HEK293 (cell line): ENCODE measurements at regions not wholly inside any gene's neighbourhood (a gene's known extent, or its start where the extent isn't known, plus 50 kb on each side); places are given as distances from the start of the nearest gene placed in this dataset.

Source experiments
- CTCF ChIA-PET: fragments of 350-600 bp; formaldehyde crosslinking; extraction: SDS; loops from one replicate; lab custom pipeline; 2021; ENCODE audit warnings: antibody characterized with exemption; lab: Yijun Ruan, JAX
- POLR2A ChIA-PET: fragments of 300-600 bp; formaldehyde crosslinking; extraction: SDS; loops from one replicate; lab custom pipeline; 2020; ENCODE audit warnings: antibody characterized with exemption, inconsistent platforms; lab: Yijun Ruan, JAX
- H3K27ac ChIP-seq: fragments of 200-500 bp; sonication (Bioruptor generic); 2 replicates; pipeline ENCODE4 v1.5.1; 2014; ENCODE audit warnings: low read depth, low read length, control low read depth, inconsistent platforms; ENCODE audit errors: extremely low read depth
- H3K36me3 ChIP-seq, 2 experiments: fragments of 200-500 bp in 1 of 2; sonication (Bioruptor generic) in 1 of 2; 1 replicate in 1 of 2; 2 replicates in 1 of 2; pipeline ENCODE4 v1.5.1; 2014 to 2017; ENCODE audit warnings: inconsistent platforms in 2 of 2, low read length in 2 of 2; ENCODE audit not compliant: control insufficient read depth in 2 of 2, insufficient read depth in 1 of 2
- H3K4me1 ChIP-seq: fragments of 200-500 bp; sonication (Bioruptor generic); 2 replicates; pipeline ENCODE4 v1.5.1; 2014; ENCODE audit warnings: mild to moderate bottlenecking, low read length, inconsistent platforms; ENCODE audit not compliant: control insufficient read depth, insufficient read depth
- H3K4me3 ChIP-seq: 2 replicates; pipeline ENCODE4 v1.5.1; 2011; ENCODE audit warnings: low read depth, mild to moderate bottlenecking, control low read depth, low read length, moderate library complexity
- H3K9me3 ChIP-seq: fragments of 200-500 bp; sonication (Bioruptor generic); 2 replicates; pipeline ENCODE4 v1.5.1; 2014; ENCODE audit warnings: low read depth, low read length, inconsistent platforms; ENCODE audit not compliant: control insufficient read depth, insufficient read depth
- ATF2 ChIP-seq: fragments of 450-650 bp; formaldehyde crosslinking; IDR thresholded peaks from 2 replicates; pipeline ENCODE4 v1.5.1; 2016; ENCODE audit warnings: missing biosample characterization, missing genetic modification characterization, low read depth
- EGR2 ChIP-seq: fragments of 450-650 bp; formaldehyde crosslinking; IDR thresholded peaks from 2 replicates; pipeline ENCODE4 v1.5.1; 2016; ENCODE audit warnings: low read depth, missing biosample characterization, missing genetic modification characterization
- IKZF3 ChIP-seq: fragments of 450-650 bp; IDR thresholded peaks from 2 replicates; pipeline ENCODE4 v1.5.0; 2018; ENCODE audit warnings: missing biosample characterization, mild to moderate bottlenecking, missing genetic modification characterization, moderate library complexity
- RBAK ChIP-seq: fragments of 450-650 bp; formaldehyde crosslinking; IDR thresholded peaks from 2 replicates; pipeline ENCODE4 v1.5.1; 2016; ENCODE audit warnings: missing biosample characterization, missing genetic modification characterization
- TRIM28 ChIP-seq: IDR thresholded peaks from 2 replicates; pipeline ENCODE4 v1.6.1; 2011; ENCODE audit warnings: low read length, control low read depth, borderline replicate concordance
- ZBTB21 ChIP-seq: fragments of 450-650 bp; formaldehyde crosslinking; IDR thresholded peaks from 2 replicates; pipeline ENCODE4 v1.5.1; 2017; ENCODE audit warnings: missing biosample characterization, missing genetic modification characterization
- ZNF146 ChIP-seq: fragments of 450-650 bp; formaldehyde crosslinking; IDR thresholded peaks from 2 replicates; pipeline ENCODE4 v1.5.1; 2016; ENCODE audit warnings: missing biosample characterization, missing genetic modification characterization
- ZNF18 ChIP-seq: fragments of 450-650 bp; formaldehyde crosslinking; IDR thresholded peaks from 2 replicates; pipeline ENCODE4 v1.5.1; 2016; ENCODE audit warnings: missing biosample characterization, missing genetic modification characterization
- ZNF2 ChIP-seq: fragments of 450-650 bp; formaldehyde crosslinking; IDR thresholded peaks from 2 replicates; pipeline ENCODE4 v1.5.1; 2016; ENCODE audit warnings: missing biosample characterization, missing genetic modification characterization
- ZNF211 ChIP-seq: fragments of 450-650 bp; formaldehyde crosslinking; IDR thresholded peaks from 2 replicates; pipeline ENCODE4 v1.5.1; 2016; ENCODE audit warnings: low read depth, missing biosample characterization, missing genetic modification characterization
- ZNF214 ChIP-seq: fragments of 450-650 bp; formaldehyde crosslinking; IDR thresholded peaks from 2 replicates; pipeline ENCODE4 v1.5.1; 2017; ENCODE audit warnings: missing biosample characterization, mild to moderate bottlenecking, missing genetic modification characterization, borderline replicate concordance
- ZNF223 ChIP-seq: fragments of 450-650 bp; formaldehyde crosslinking; IDR thresholded peaks from 2 replicates; pipeline ENCODE4 v1.5.1; 2016; ENCODE audit warnings: missing biosample characterization, missing genetic modification characterization
- ZNF292 ChIP-seq: fragments of 450-650 bp; formaldehyde crosslinking; IDR thresholded peaks from 2 replicates; pipeline ENCODE4 v1.5.1; 2016; ENCODE audit warnings: low read depth, missing biosample characterization, missing genetic modification characterization, borderline replicate concordance
- ZNF335 ChIP-seq: fragments of 450-650 bp; formaldehyde crosslinking; conservative IDR thresholded peaks from 2 replicates; pipeline ENCODE4 v1.5.1; 2016; ENCODE audit warnings: missing biosample characterization, missing genetic modification characterization
- ZNF350 ChIP-seq: fragments of 450-650 bp; formaldehyde crosslinking; IDR thresholded peaks from 2 replicates; pipeline ENCODE4 v1.5.0; 2017; ENCODE audit warnings: missing biosample characterization, mild to moderate bottlenecking, missing genetic modification characterization
- ZNF37A ChIP-seq: fragments of 450-650 bp; IDR thresholded peaks from 2 replicates; pipeline ENCODE4 v1.5.1; 2018; ENCODE audit warnings: missing biosample characterization, missing genetic modification characterization
- ZNF391 ChIP-seq: fragments of 450-650 bp; formaldehyde crosslinking; IDR thresholded peaks from 2 replicates; pipeline ENCODE4 v1.5.1; 2016; ENCODE audit warnings: low read depth, missing biosample characterization, missing genetic modification characterization, borderline replicate concordance
- ZNF394 ChIP-seq: fragments of 450-650 bp; formaldehyde crosslinking; IDR thresholded peaks from 2 replicates; pipeline ENCODE4 v1.5.1; 2016; ENCODE audit warnings: missing biosample characterization, missing genetic modification characterization, mild to moderate bottlenecking, moderate library complexity, borderline replicate concordance
- ZNF404 ChIP-seq: fragments of 450-650 bp; formaldehyde crosslinking; IDR thresholded peaks from 2 replicates; pipeline ENCODE4 v1.5.1; 2017; ENCODE audit warnings: missing biosample characterization, missing genetic modification characterization
- ZNF433 ChIP-seq: fragments of 450-650 bp; formaldehyde crosslinking; IDR thresholded peaks from 2 replicates; pipeline ENCODE4 v1.5.1; 2016; ENCODE audit warnings: missing biosample characterization, missing genetic modification characterization, low read depth
- ZNF510 ChIP-seq: fragments of 450-650 bp; formaldehyde crosslinking; IDR thresholded peaks from 2 replicates; pipeline ENCODE4 v1.5.1; 2018; ENCODE audit warnings: mild to moderate bottlenecking, missing genetic modification characterization, missing biosample characterization; ENCODE audit not compliant: insufficient replicate concordance
- ZNF521 ChIP-seq: fragments of 450-650 bp; formaldehyde crosslinking; IDR thresholded peaks from 2 replicates; pipeline ENCODE4 v1.5.1; 2017; ENCODE audit warnings: missing biosample characterization, mild to moderate bottlenecking, missing genetic modification characterization
- ZNF548 ChIP-seq: fragments of 450-650 bp; formaldehyde crosslinking; IDR thresholded peaks from 2 replicates; pipeline ENCODE4 v1.5.1; 2016; ENCODE audit warnings: missing biosample characterization, missing genetic modification characterization
- ZNF549 ChIP-seq: fragments of 450-650 bp; IDR thresholded peaks from 2 replicates; pipeline ENCODE4 v1.5.1; 2018; ENCODE audit warnings: missing biosample characterization, missing genetic modification characterization, mild to moderate bottlenecking, inconsistent platforms, moderate library complexity
- ZNF626 ChIP-seq: fragments of 450-650 bp; sonication (Bioruptor Pico); formaldehyde crosslinking; IDR thresholded peaks from 2 replicates; pipeline ENCODE4 v1.5.1; 2018; ENCODE audit warnings: missing biosample characterization, missing genetic modification characterization, inconsistent platforms
- ZNF843 ChIP-seq: fragments of 450-650 bp; formaldehyde crosslinking; IDR thresholded peaks from 2 replicates; pipeline ENCODE4 v1.5.1; 2016; ENCODE audit warnings: missing biosample characterization, missing genetic modification characterization

- TF ChIP-seq RBAK (0 out of 2 replicates have a peak, but pooled peaks have one; percentile 41), ZNF2 (tag by site-specific recombination) (no peak), ZNF37A (tag by site-specific recombination) (no peak)
- Histone ChIP-seq H3K27ac (no peak overlapping the region), H3K36me3 (no peaks in the 10 kb centered on the region), H3K9me3 (no peaks in the 10 kb centered on the region), H3K4me3 (no peak overlapping the region), H3K4me1 (no peaks in the 10 kb centered on the region)
- ChIA-PET POLR2A (no interaction called here), CTCF (no interaction called here)
Measured at GRCh38 chr7:148944935-148945934, 61.1 kb upstream of the EZH2 start.

GRCh38 chr7:148941598-148942275 lies 57.6 kb upstream of the EZH2 start:
- Histone ChIP-seq H3K9me3 (no peaks in the 10 kb centered on the region), H3K27ac (peak overlapping the region; percentile 65; the same call in 1 of the 2 replicates), H3K36me3 (no peaks in the 10 kb centered on the region), H3K4me3 (peak overlapping the region; percentile 98), H3K4me1 (no peaks in the 10 kb centered on the region)
- CTCF ChIA-PET: interaction anchor here (0.5 to 1.4 kb wide), 13 partner anchors 10 to 645 kb away, joined by 3 to 5 read pairs (median 3); no protein-coding TSS in a partner anchor
- POLR2A ChIA-PET: interaction anchor here (0.6 to 1.8 kb wide), 12 partner anchors 11 to 243 kb away, joined by 3 to 9 read pairs (median 4); partner anchors contain the start of genes CUL1 and EZH2
- TF ChIP-seq ZNF626 (tag by site-specific recombination): no peak
- no peak for TF ChIP-seq ZNF223 (tag by site-specific recombination)
- TF ChIP-seq ZNF391 (tag by site-specific recombination): no peak
- TF ChIP-seq TRIM28: 0 out of 2 replicates have a peak, but pooled peaks have one; percentile 81
- TF ChIP-seq ZNF510: no peak
- no peak for TF ChIP-seq ZNF521
- TF ChIP-seq ZNF433: no peak
- no peak for TF ChIP-seq ZNF214
- no peak for TF ChIP-seq ZNF146
- TF ChIP-seq ZNF335 (tag by site-specific recombination): peak; percentile 88
- no peak for TF ChIP-seq ZNF404 (tag by site-specific recombination)
- peak; percentile 23; the same call in 1 of the 2 replicates for TF ChIP-seq ZNF549 (tag by site-specific recombination)
- TF ChIP-seq EGR2 (tag by site-specific recombination): 0 out of 2 replicates have a peak, but pooled peaks have one; percentile 54
- no peak for TF ChIP-seq ZNF211
- TF ChIP-seq ZNF292 (tag by site-specific recombination): no peak
- no peak for TF ChIP-seq ZNF843 (tag by site-specific recombination)
- TF ChIP-seq ZNF18 (tag by site-specific recombination): no peak
- TF ChIP-seq ZNF548 (tag by site-specific recombination): peak; percentile 99
- peak; percentile 91 for TF ChIP-seq IKZF3 (tag by site-specific recombination)
- peak; percentile 86; the same call in 1 of the 2 replicates for TF ChIP-seq ZNF394
- TF ChIP-seq ATF2 (tag by site-specific recombination): no peak
- TF ChIP-seq ZBTB21 (tag by site-specific recombination): no peak
- TF ChIP-seq ZNF350 (tag by site-specific recombination): peak; percentile 83
